HT1080 (cell line): ENCODE measurements at regions not wholly inside any gene's neighbourhood (a gene's known extent, or its start where the extent isn't known, plus 50 kb on each side); places are given as distances from the start of the nearest gene placed in this dataset.
A peak's percentile ranks its signal among the peaks of the same experiment; 100 is the strongest.
"Not testable (repeated sequence)": the region's sequence is repeated elsewhere in the genome, so short reads cannot be mapped to it uniquely, and the experiment has no call there.

Experiments
- DNase-seq: peaks from one replicate; pipeline ENCODE4 v3.0.0-alpha.2; 2015; ENCODE audit warnings: low read depth

DNA sequence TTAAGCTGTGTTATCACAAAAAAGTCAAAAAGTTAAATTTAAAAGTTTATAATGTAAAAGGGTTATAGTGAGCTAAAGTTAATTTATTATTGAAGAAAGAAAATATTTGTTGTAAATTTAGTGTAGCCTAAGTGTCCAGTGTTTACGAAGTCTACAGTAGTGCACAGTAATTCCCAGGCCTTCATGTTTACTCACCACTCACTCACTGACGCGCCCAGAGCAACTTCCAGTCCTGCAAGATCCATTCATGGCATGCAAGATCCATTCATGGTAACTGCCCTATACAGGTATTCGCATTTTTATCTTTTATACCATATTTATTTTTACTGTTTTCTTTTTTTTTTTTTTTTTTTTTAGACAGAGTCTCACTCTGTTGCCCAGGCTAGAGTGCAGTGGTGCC lies 69.5 kb downstream of the TPRA1 start:
- DNase-seq, result no peak

DNA sequence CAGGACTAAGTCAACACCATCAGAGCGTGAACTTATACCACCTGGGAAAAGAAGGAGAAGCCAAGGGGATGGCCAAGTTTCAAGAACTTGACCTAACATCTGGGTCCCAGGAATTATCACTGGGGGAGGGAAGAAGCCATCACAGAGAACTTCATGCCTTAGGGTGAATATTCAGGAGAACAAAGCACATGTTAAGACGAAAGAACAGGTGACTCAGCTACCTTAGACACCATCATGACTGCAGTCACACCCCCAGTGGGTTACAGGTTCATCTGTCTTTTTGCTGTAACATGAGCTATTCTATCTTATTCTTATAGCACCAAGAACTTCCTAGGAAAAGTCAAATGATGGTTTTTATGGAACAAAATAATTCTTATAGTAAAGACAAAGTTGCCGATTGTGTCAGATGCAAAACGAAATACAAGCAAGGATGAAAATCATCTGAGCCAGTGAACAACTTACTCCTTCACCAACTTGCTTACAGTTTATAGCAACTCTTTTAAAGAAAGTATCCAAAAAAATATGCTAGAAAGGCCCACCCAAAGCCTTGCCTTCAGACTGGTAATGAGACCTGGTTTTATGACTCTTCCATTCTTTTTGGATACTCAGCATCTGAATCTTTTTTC lies 72.0 kb downstream of the TPRA1 start:
- no peak for DNase-seq

- no peak for DNase-seq
These were observed 78.3 kb downstream of the TPRA1 start for GRCh38 chr3:127512256-127512655.

DNA sequence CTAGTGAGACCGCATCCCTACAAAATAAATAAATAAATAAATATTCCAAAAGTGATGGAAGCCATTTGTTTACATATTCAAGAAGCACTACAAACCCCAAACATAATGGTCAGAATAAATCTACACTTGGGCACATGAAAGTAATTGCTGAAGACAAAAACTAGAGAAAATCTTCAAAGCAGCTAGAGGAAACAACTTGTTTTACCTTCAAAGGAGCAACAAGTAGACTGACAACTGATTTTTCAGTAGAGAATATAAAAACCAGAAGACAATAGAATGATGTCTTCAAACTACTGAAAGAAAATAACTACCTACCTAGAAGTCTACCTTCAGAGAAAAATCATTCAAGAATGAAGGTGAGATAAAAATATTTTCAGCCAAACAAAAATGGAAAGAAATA lies 89.4 kb downstream of the TPRA1 start:
- DNase-seq, result no peak

DNA sequence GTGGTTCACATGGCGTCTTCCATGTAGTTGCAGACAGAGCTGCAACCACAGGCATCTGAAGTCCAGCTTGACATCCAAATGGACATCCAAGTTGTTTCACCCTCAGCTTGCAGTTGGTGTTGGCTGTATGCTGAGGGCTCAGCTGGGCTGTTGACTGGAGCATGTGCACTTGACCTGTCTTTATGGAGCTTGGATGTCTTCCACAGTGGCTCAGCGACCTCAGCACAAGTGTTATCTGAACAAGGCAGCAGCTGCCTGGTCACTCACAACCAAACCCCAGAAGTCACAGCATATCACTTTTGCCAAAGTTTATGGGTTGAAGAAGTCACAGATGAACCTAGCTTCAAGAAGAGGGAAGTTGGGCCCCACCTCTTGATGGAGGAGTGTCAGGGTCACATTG lies 92.9 kb downstream of the TPRA1 start:
- DNase-seq, result no peak

- DNase-seq, result no peak
These were observed 93.4 kb downstream of the TPRA1 start for GRCh38 chr3:127497166-127497565.

- no peak for DNase-seq
These were observed 94.5 kb downstream of the TPRA1 start for GRCh38 chr3:127495821-127496655.

- DNase-seq, result no peak
These were observed 96.4 kb downstream of the TPRA1 start for GRCh38 chr3:127493924-127494646.

- no peak for DNase-seq
These were observed 98.1 kb downstream of the TPRA1 start for GRCh38 chr3:127492426-127492825.

GRCh38 chr3:127491909-127492308 lies 98.6 kb downstream of the TPRA1 start:
- DNase-seq, result no peak

DNA sequence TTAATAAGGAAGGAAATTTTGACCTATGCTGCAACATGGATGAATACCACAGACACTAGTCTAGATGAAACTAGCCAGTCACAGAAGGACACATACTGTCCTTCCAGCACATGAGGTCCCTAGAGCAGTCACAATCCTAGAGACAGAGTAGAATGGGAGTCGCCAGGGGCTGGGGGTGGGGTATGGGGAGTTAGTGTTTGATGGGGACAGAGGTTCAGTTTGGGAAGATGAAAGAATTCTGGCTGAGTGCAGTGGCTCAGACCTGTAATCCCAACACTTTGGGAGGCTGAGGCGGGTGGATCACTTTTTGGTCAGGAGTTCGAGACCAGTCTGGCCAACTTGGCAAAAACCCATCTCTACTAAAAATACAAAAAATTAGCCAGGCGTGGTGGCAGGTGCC lies 99.2 kb downstream of the TPRA1 start:
- DNase-seq, result no peak

GRCh38 chr3:127491024-127491305 lies 99.6 kb downstream of the TPRA1 start:
- not testable (repeated sequence) for DNase-seq

DNA sequence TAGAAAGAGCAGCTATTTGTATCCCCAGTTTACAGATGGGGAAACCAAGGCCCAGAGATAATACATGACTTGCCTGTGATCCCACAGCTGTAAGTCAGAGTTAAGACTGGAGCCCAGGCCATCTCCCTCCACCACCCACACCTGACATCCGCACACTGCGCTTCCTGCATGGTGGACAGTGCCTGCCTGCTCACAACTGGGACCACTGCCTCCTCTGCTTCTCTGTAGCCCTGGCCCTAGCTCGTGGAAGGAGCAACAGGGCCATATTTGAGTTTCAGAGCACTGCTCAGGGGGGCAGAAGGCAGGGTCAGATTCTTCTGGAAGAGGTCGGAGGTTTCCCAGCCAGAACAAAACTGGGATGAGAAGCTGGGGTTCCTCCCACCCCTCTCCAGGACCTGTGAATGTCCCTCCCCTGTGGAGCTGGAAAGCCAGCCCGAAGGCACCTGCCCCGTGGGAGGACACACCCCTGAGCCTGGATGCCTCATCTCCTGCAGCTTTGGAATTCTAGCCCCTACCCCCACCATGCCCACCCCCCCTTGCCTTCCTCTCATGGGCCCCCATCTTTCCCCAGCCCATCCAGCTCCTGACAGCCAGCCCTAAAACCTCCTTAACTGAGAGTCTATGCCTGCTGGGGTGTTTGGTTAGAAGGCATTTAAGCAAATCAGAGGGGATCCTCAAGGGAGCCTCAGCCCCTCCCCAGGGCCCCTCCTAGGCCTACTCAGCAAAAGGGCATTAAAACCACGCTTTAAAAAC lies 100.1 kb downstream of the TPRA1 start:
- no peak for DNase-seq

DNA sequence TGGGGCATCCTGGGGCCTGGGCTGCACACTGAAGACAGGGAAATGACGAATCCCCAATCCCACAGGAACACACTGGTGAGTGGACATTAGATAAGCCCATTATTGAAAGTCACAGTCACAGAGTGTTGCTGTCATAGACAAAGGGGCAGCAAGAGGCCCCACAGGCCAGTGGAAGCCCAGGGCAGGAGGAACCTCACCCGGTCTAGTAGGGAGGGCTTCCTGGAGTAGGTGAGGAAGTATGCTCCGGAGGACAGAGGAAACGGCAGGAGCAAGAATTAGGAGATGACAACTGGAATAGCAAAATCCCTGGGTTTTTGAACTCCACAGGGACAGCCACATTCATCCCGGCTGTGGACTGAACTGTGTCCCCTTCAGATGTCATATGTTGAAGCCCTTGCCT lies 101.2 kb downstream of the TPRA1 start:
- no peak for DNase-seq

GRCh38 chr3:127488740-127489139 lies 101.8 kb downstream of the TPRA1 start:
- no peak for DNase-seq

DNA sequence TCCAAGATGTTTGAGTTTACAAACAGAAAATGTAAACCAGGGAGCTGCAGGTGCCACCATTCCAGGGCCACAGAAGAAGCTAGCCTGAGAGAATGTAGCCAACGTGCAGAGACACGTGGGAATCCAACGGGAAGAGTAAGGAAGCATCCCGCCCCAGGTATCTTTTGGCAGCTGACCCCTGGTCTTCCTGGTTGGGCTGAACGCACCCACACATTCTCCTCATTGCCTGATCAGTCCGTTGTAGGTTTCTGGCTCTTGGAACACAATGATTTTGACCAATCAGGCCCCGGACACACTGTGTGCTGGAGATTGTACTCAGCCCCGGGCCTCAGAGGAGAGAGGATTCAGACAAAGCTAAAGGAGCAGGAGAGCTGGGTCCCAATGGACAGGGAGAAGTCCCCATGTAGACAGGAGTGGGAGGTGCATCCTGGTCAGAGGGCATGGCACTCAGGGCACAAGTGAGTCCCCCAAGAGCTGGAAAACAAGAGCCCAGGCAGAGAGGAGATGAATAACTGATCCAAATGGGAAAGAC lies 102.3 kb downstream of the TPRA1 start:
- no peak for DNase-seq

DNA sequence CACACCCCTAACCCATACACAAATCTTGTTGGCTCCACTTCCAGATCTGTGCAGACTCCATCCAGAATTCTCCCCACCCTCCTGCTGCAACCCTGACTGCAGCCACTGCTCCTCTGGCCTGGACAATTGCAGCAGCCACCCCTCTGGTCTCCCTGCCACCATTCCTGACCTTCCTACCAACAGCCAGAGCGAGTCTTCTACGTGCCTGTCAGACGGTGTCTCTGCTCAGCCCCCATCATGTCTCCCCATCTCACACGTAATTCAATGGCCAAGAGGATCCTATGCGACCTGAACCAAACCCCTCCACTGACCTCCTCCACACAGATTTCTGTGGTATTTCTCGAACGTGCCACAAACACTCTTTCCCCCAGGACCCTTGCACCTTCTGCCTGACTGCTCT lies 103.3 kb downstream of the TPRA1 start:
- DNase-seq, result no peak

DNA sequence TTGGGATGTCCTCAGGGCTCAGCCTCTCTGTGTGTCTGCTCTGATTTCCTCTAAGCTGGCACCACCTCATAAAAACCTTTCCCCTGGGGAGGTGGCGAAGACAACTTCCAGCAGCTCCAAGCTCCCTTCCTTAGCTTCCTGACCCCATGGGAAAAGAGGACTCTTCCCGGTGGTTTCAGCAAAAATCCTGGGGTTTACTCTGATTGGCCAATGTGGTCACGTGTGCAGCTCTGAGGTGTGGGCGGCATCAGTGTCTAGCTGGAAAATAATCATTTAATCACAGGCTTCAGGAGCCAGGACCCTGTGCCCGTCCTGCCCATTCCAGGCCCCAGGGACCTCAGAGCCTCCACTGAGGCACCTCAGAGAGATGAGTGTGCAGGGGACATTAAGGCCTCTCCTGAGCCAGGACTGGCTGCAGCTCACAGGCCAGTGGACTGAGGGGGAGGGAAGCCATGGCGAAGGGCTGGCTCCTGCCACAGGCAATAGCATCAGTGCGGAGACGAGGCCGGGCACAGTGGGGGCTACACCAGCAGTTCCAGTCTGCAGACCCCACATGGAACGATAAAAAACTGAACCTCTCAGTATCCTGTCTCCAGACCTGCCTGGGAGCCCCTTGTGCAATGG lies 104.1 kb downstream of the TPRA1 start:
- DNase-seq, result no peak

DNA sequence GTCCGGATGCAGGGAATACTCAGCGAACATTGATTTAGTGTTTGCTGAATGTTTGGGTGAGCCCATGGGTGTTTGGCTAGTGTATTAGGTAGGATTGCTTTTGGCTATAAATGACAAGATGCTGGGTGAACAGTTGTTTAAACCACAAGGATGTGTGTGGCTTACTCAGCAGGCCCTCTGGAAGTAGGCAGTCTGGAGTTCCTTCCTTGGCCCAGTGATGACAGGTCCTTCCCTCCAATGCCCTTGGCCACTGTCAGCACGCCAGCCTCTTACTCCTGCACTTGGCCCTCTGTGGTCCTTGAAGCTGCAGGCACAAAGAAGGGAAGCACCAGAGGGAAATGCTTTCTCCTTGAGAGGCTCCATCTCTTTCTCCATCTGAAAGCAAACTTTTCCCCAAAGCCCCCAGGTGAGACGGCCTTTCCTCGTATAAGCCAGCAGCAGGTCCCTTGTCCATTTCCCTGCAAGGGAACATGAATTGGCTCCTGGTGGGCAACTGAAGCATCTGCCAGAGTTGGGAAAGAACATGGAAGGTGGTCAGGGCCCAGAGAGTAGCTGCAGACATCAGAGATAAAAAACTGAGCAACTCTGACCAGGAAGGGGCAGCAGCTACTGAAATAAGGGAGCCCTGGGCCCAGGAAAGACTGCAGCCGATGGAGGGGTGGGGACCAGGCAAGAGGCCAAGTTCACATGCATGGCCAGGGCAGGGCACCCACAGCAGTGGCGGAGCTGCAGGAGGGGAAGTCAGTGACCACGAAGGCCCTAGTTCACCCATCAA lies 105.0 kb downstream of the TPRA1 start:
- no peak for DNase-seq

- DNase-seq, result peak; percentile 45
These were observed 105.7 kb downstream of the TPRA1 start for GRCh38 chr3:127484601-127485388.
